ENCODE measurements at regions not wholly inside any gene's neighbourhood (a gene's known extent, or its start where the extent isn't known, plus 50 kb on each side); places are given as distances from the start of the nearest gene placed in this dataset.

GRCh38 chr15:67969892-67970291 lies 84.2 kb upstream of the PIAS1 start:
- 88 to 91% methylated on average over 3 of the region's 3 CpGs for WGBS, 2 donors
- no peak for DNase-seq

GRCh38 chr15:67972377-67972776 lies 81.7 kb upstream of the PIAS1 start:
- WGBS, 2 donors: 88 to 95% methylated on average over 4 of the region's 4 CpGs
- no peaks in the 10 kb centered on the region for H3K36me3 ChIP-seq
- H3K27me3 ChIP-seq: no peaks in the 10 kb centered on the region
- TF ChIP-seq CTCF (IDR thresholded peaks at IDR 0.05): no peak
- TF ChIP-seq POLR2A (IDR thresholded peaks at IDR 0.05): no peak
- H3K27ac ChIP-seq: no peak overlapping the region
- peaks cover 9 to 16% (median 13%) of the 10 kb centered on the region in 3 donors for H3K4me1 ChIP-seq
- DNase-seq: no peak
- no peak overlapping the region for H3K4me3 ChIP-seq
- H3K9me3 ChIP-seq: no peaks in the 10 kb centered on the region
- intact Hi-C loops (cut with DNase I): no loop called here

More at GRCh38 chr15:67969892-67970291, 84.2 kb upstream of the PIAS1 start:
- no peaks in the 10 kb centered on the region for H3K36me3 ChIP-seq
- no peaks in the 10 kb centered on the region for H3K27me3 ChIP-seq
- TF ChIP-seq POLR2A (IDR thresholded peaks at IDR 0.05) (no peak), CTCF (IDR thresholded peaks at IDR 0.05) (no peak)
- H3K4me3 ChIP-seq: no peak overlapping the region
- intact Hi-C loops (cut with DNase I): no loop called here
- peaks cover 9 to 16% (median 13%) of the 10 kb centered on the region in 3 donors for H3K4me1 ChIP-seq
- no peaks in the 10 kb centered on the region for H3K9me3 ChIP-seq
- H3K27ac ChIP-seq: no peak overlapping the region

GRCh38 chr15:67973846-67974245 lies 80.3 kb upstream of the PIAS1 start:
- no peak for DNase-seq
- 87 to 91% methylated on average over 3 to 4 of the region's 4 CpGs for WGBS, 2 donors
- TF ChIP-seq CTCF (IDR thresholded peaks at IDR 0.05): no peak
- no peak for TF ChIP-seq POLR2A (IDR thresholded peaks at IDR 0.05)
- H3K36me3 ChIP-seq: no peaks in the 10 kb centered on the region
- peaks cover 0 to 2% (median under 1%) of the 10 kb centered on the region in 3 donors for H3K4me1 ChIP-seq
- H3K4me3 ChIP-seq: no peak overlapping the region
- H3K27me3 ChIP-seq: no peaks in the 10 kb centered on the region
- no peak overlapping the region for H3K27ac ChIP-seq
- H3K9me3 ChIP-seq: no peaks in the 10 kb centered on the region
- intact Hi-C loops (cut with DNase I): no loop called here

GRCh38 chr15:67976506-67977073 lies 77.5 kb upstream of the PIAS1 start:
- Histone ChIP-seq H3K27me3 (no peaks in the 10 kb centered on the region), H3K27ac (no peak overlapping the region), H3K36me3 (no peaks in the 10 kb centered on the region), H3K4me3 (no peak overlapping the region), H3K4me1 (no peaks in the 10 kb centered on the region), H3K9me3 (no peaks in the 10 kb centered on the region)
- TF ChIP-seq CTCF (IDR thresholded peaks at IDR 0.05): no peak
- TF ChIP-seq POLR2A (IDR thresholded peaks at IDR 0.05): no peak
- intact Hi-C loops (cut with DNase I): no loop called here
- WGBS, 2 donors: 94% methylated on average over 3 of the region's 3 CpGs
- no peak for DNase-seq

- no peak for DNase-seq
- Histone ChIP-seq H3K27me3 (no peaks in the 10 kb centered on the region), H3K4me1 (no peaks in the 10 kb centered on the region), H3K9me3 (no peaks in the 10 kb centered on the region), H3K4me3 (no peak overlapping the region), H3K36me3 (no peaks in the 10 kb centered on the region), H3K27ac (no peak overlapping the region)
- WGBS, 2 donors: 88 to 95% methylated on average over 3 of the region's 3 CpGs
- intact Hi-C loops (cut with DNase I): no loop called here
- TF ChIP-seq CTCF (IDR thresholded peaks at IDR 0.05) (no peak), POLR2A (IDR thresholded peaks at IDR 0.05) (no peak)
These were observed 76.6 kb upstream of the PIAS1 start for GRCh38 chr15:67977414-67978089.

All from esophagus squamous epithelium (tissue), 5 donors.